A673 (cell line): ENCODE measurements at regions not wholly inside any gene's neighbourhood (a gene's known extent, or its start where the extent isn't known, plus 50 kb on each side); places are given as distances from the start of the nearest gene placed in this dataset.

Experiments
- BruUV-seq: library from RNA; stranded (reverse); fragments of 400-500 nt; replicated peaks from 2 replicates; lab custom pipeline; 2021; lab: Mats Ljungman, UMichigan
- CTCF ChIA-PET: fragments of 300-600 bp; sonication (Branson Sonifier 250); formaldehyde crosslinking; loops from one replicate; lab custom pipeline; 2022; ENCODE audit warnings: antibody characterized with exemption; lab: Charles Lee
- POLR2A ChIA-PET: fragments of 300-600 bp; sonication (Branson Sonifier 250); formaldehyde crosslinking; loops from one replicate; lab custom pipeline; 2022; ENCODE audit warnings: antibody characterized with exemption; ENCODE audit not compliant: low non-redundant PET; lab: Charles Lee
- DNase-seq: peaks from one replicate; pipeline ENCODE4 v3.0.0-alpha.2; 2015; ENCODE audit warnings: low spot score
- H3K27ac ChIP-seq: fragments of 200-600 bp; sonication (generic); 2 replicates; pipeline ENCODE4 v1.5.1; 2016; ENCODE audit warnings: mixed run types, low read depth, mild to moderate bottlenecking, mixed read lengths, antibody characterized with exemption, low read length; ENCODE audit not compliant: poor library complexity, severe bottlenecking
- H3K27me3 ChIP-seq: fragments of 200-600 bp; sonication (generic); replicated peaks from 2 replicates; pipeline ENCODE4 v1.6.1; 2017; ENCODE audit warnings: mixed run types, low read depth, mild to moderate bottlenecking, mixed read lengths, antibody characterized with exemption, low read length; ENCODE audit not compliant: insufficient read depth, poor library complexity
- H3K36me3 ChIP-seq: fragments of 200-600 bp; sonication (generic); 2 replicates; pipeline ENCODE4 v1.6.1; 2016; ENCODE audit warnings: mixed run types, mild to moderate bottlenecking, mixed read lengths, antibody characterized with exemption, low read length; ENCODE audit not compliant: insufficient read depth, poor library complexity, severe bottlenecking
- H3K4me1 ChIP-seq: fragments of 200-600 bp; sonication (generic); 2 replicates; pipeline ENCODE4 v1.6.1; 2017; ENCODE audit warnings: mixed run types, mild to moderate bottlenecking, mixed read lengths, antibody characterized with exemption, low read length; ENCODE audit not compliant: insufficient read depth, poor library complexity, severe bottlenecking
- H3K4me3 ChIP-seq: fragments of 200-600 bp; sonication (generic); 2 replicates; pipeline ENCODE4 v1.5.1; 2016; ENCODE audit warnings: low read depth, mixed run types, mild to moderate bottlenecking, mixed read lengths, low read length; ENCODE audit not compliant: poor library complexity, severe bottlenecking
- H3K9me3 ChIP-seq: fragments of 200-600 bp; sonication (generic); 2 replicates; pipeline ENCODE4 v1.6.1; 2016; ENCODE audit warnings: mixed run types, low read depth, mild to moderate bottlenecking, mixed read lengths, antibody characterized with exemption, low read length; ENCODE audit not compliant: poor library complexity, severe bottlenecking
- CTCF ChIP-seq: fragments of 300-800, 200-600 bp; sonication (generic); conservative IDR thresholded peaks from 2 replicates; pipeline ENCODE4 v1.5.1; 2017; ENCODE audit warnings: low read depth, mild to moderate bottlenecking, antibody characterized with exemption, low read length, moderate library complexity, mixed read lengths
- EZH2 ChIP-seq: fragments of 200-600 bp; sonication (generic); IDR thresholded peaks from 2 replicates; pipeline ENCODE4 v1.6.1; 2017; ENCODE audit warnings: borderline replicate concordance, low read depth, mild to moderate bottlenecking, mixed read lengths, antibody characterized with exemption, low read length; ENCODE audit not compliant: poor library complexity, severe bottlenecking
- intact Hi-C: fragments of 100-400 bp; cut with micrococcal nuclease; formaldehyde crosslinking; loops from one replicate; pipeline ENCODE4 v1.10.0; 2022; ENCODE audit not compliant: unreplicated experiment

- no peak for DNase-seq
- peaks cover 5% of the 10 kb centered on the region for H3K9me3 ChIP-seq
- intact Hi-C loops: no loop called here
- POLR2A ChIA-PET: no interaction called here
- CTCF ChIA-PET: no interaction called here
- no peak overlapping the region for H3K27ac ChIP-seq
- no peaks in the 10 kb centered on the region for H3K4me1 ChIP-seq
- BruUV-seq: no TSS peak
- no peaks in the 10 kb centered on the region for H3K27me3 ChIP-seq
- H3K4me3 ChIP-seq: no peak overlapping the region
- TF ChIP-seq CTCF (no peak), EZH2 (no peak)
- no peaks in the 10 kb centered on the region for H3K36me3 ChIP-seq
Observed at GRCh38 chrX:82591421-82591820, 916.7 kb upstream of the POU3F4 start.

GRCh38 chrX:82626978-82627377 lies 881.1 kb upstream of the POU3F4 start:
- POLR2A ChIA-PET: no interaction called here
- CTCF ChIA-PET: no interaction called here
- Histone ChIP-seq H3K36me3 (no peaks in the 10 kb centered on the region), H3K27ac (no peak overlapping the region), H3K4me1 (no peaks in the 10 kb centered on the region), H3K9me3 (peaks cover 24% of the 10 kb centered on the region), H3K4me3 (no peak overlapping the region), H3K27me3 (no peaks in the 10 kb centered on the region)
- intact Hi-C loops: no loop called here
- BruUV-seq: no TSS peak
- TF ChIP-seq CTCF (no peak), EZH2 (no peak)
- no peak for DNase-seq

DNA sequence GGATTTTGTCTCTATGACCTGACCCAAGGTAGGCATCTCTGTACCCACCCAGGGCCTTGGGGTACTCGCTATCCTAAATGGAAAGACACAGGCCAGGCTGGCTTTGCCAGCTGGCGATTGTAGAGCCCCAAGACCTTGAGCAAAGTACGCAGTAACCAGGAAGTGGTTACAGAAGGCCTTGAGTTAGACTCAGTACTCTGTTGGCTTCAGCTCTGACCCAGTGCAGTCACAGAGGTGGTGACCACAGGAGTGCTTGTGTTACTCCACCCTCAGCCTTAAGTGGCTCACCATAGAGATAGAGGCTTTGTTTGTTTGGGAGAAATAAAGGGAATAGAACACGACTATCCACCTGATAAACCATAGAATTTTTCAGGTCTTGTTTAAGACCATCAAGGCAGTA lies 880.5 kb upstream of the POU3F4 start:
- intact Hi-C loops: no loop called here
- Histone ChIP-seq H3K36me3 (no peaks in the 10 kb centered on the region), H3K27me3 (no peaks in the 10 kb centered on the region), H3K4me3 (no peak overlapping the region), H3K4me1 (no peaks in the 10 kb centered on the region), H3K9me3 (peaks cover 26% of the 10 kb centered on the region), H3K27ac (no peak overlapping the region)
- POLR2A ChIA-PET: no interaction called here
- CTCF ChIA-PET: no interaction called here
- BruUV-seq: no TSS peak
- TF ChIP-seq EZH2 (no peak), CTCF (no peak)
- no peak for DNase-seq
